NCI-H2107 treated with DMSO at 0.1 percent for 48 hours (cell line): ENCODE measurements at regions not wholly inside any gene's neighbourhood (a gene's known extent, or its start where the extent isn't known, plus 50 kb on each side); places are given as distances from the start of the nearest gene placed in this dataset.

ENCODE experiments used
- DNase-seq: peaks from one replicate; lab custom pipeline; 2025; ENCODE audit not compliant: unreplicated experiment; lab: John Stamatoyannopoulos, UW

DNA sequence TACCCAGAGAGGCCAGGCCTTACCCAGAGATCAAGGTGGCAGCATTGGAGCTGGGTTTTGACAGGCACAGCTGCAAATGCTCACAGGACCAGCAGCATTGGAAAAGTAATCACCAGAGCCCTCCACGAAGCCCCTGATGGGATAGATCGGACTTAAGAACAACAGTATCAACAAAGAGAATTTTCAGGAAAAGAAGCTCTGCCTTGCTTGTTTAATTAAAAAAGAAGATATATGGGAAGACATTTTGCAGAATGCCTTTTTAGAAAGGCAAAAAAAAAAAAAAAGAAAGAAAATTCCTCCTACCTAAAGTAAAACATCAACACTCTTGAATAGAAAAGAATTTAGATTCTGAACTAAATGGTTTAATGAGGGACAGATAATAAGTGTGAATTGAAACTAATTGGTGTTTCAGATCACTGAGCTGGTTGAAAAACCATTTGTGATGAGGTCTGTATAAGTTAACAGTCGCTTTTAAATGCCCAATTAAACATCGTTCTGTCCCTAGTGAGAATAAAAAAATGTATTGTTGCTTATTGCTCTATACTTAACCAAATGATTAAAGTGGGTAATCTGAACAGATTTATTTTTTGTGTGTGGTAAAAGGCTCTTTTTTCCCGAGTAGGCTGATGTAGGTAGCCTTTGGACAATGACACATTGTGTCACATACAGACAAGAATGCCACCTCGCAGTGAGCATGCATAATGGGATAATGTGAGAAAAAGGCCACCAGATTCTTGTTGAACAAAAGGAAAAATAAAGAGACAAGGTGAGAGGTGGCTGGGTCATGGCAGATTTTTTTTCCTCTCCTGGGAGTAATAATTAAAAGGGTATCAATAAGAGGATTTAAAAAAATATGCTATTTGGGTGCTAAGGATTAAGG lies 93.0 kb upstream of the ARGLU1 start:
- no peak for DNase-seq

DNA sequence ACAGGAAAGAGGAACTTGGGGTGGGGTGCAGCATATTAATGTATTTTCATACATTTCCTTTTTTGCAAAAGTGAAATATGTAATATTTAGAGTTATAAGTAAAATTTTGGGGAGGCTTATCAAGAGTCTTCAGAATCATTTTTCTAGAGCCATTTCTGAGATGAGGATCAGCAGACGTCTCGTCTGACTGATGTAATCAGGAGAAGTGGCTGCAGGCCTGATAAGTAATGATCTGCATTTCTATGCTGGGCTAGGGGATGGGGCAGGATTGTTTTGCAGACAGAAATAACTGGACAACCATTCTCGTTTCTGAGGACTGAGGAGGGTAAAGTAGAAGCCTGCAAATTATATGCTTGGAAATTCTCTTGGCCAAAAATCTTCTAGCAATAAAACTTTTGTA lies 89.2 kb upstream of the ARGLU1 start:
- no peak for DNase-seq

GRCh38 chr13:106656186-106656585 lies 88.2 kb upstream of the ARGLU1 start:
- no peak for DNase-seq

DNA sequence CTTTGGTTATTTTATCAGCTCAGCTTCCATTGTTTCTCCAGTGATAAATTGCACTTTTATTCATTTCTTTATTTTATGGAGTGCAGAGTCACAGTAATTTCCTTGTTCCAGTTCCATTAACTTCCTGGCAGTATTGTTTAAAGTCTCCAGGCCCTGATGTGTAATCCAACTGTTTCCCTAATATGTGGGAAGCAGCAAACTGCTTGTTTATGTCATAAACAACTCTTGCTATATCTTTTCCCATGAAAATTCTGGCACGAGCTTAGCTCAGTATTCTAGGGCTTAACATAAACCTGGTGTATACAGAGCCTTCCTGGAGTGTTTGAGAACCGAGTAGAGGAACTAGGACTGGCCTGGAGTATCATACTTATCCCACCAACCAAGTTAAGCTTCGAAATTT lies 83.5 kb upstream of the ARGLU1 start:
- no peak for DNase-seq

- no peak for DNase-seq
Observed at GRCh38 chr13:106650690-106651205, 82.8 kb upstream of the ARGLU1 start.

- DNase-seq, result no peak
Observed at GRCh38 chr13:106649495-106649894, 81.6 kb upstream of the ARGLU1 start.

DNA sequence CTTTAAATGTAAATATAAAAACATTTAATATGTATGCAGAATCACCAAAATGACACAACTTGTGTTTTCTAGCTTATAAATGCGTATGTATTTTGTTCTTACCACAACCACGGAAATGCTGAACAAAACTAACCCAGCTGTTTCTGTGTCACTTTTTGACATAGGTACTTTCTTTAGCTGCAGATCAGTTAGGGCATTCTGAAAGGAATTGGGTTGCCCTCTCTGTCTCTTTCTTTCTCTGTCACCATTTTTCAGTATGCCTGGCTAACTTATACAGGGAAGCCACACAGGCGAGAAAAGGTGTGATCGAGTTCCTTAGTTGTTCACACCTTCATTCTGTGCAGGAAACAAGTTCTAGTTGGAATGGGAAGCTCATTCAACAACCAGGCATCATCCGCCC lies 72.6 kb upstream of the ARGLU1 start:
- DNase-seq, result no peak

DNA sequence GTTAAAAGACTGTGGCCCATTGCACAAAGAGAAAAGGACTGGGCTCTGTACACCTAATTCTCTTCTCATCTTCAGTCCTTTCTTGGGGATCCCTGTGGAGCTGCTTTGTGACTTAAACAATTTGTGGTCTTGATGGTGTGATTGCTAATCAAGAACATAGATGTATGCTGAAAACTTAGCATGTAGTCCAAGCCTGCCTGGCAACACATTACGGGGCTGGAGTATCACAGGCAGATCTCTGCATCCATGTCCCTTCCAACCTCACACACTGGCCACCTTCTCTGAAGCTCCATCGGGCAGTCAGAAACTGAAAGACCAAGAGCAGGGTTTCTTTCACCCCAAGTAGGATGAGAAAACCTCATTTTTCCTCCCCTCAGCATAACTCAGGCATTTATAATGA lies 69.6 kb upstream of the ARGLU1 start:
- DNase-seq, result no peak

DNA sequence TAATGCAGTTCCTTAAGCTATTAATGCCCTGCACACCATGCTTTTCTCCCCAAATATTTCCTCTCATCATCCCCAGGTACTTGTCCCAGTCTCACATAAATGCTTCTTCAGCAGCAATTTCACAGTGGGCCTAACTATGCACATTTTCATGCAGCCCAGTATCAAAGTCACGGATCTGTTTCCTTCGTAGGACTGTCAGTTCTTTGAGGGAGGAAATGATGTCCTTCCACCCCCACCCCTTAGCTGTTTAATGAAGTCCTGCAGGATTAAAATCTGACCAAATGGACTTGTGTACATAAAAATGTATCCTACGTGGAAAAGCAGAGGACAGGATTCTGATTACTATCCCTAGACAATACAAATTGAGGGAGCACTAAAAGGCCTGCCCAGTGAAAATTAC lies 68.6 kb upstream of the ARGLU1 start:
- DNase-seq, result no peak

- no peak for DNase-seq
Observed at GRCh38 chr13:106635616-106636015, 67.7 kb upstream of the ARGLU1 start.

- no peak for DNase-seq
Observed at GRCh38 chr13:106633321-106633720, 65.4 kb upstream of the ARGLU1 start.

DNA sequence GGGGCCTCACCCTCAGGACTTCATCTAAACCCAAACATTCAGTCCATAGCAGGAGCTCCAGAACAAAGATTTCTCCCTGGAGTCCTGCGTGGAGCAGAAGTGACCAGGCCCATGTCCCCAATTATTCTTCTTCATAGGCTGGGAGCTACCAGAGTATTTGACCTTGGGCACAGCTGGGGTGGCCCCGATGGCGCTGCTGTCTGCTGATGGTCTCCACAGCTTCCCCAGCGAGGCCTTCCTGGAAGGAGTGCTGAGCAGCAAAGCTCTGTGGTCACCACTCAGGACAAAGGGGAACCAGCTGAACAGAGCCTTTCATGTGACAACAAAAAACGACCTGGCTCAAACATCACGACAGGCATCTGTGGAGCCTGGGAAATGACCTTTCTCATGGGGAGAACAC lies 62.7 kb upstream of the ARGLU1 start:
- DNase-seq, result no peak

DNA sequence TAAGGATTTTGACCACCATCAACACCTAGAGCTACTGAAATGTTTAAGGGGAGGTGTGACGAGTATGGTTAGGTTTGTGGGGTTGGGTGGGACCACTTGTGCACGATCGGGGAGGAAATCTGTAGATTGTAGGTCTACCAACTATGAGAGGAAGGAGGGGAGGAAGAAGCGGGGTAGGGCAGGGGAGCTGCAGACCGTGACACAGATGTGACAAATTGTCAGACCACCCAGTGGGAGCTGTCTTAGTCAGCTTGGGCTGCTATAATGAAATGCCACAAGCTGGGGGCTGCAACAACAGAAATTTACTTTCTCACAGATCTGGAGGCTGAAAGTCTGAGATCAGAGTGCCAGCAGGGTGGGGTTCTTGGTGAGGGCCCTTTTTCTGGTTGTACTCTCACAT lies 62.2 kb upstream of the ARGLU1 start:
- DNase-seq, result no peak

GRCh38 chr13:106628936-106629659 lies 61.2 kb upstream of the ARGLU1 start:
- no peak for DNase-seq

GRCh38 chr13:106626473-106626872 lies 58.5 kb upstream of the ARGLU1 start:
- DNase-seq, result no peak

- DNase-seq, result no peak
Observed at GRCh38 chr13:106625578-106625977, 57.6 kb upstream of the ARGLU1 start.

GRCh38 chr13:106623799-106624460 lies 56.0 kb upstream of the ARGLU1 start:
- DNase-seq, result no peak

DNA sequence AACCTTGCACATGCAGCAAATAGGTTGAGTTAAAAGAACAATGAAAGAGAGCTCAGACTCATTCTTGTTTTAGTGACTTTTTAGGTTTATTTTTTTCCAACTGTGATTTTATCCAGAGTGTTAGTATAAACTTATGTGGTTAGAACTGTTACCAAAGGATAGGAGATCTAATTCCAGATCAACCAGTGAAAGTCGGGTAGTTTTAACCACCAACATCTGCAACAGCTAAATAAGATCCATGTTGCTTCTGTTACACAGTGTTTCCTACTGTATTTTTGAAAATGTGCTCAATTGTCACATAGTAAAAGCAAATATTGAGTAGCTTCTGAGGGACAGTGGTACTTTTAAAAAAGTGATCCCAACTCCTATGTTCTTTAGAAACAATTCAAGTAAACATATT lies 53.9 kb upstream of the ARGLU1 start:
- DNase-seq, result no peak

DNA sequence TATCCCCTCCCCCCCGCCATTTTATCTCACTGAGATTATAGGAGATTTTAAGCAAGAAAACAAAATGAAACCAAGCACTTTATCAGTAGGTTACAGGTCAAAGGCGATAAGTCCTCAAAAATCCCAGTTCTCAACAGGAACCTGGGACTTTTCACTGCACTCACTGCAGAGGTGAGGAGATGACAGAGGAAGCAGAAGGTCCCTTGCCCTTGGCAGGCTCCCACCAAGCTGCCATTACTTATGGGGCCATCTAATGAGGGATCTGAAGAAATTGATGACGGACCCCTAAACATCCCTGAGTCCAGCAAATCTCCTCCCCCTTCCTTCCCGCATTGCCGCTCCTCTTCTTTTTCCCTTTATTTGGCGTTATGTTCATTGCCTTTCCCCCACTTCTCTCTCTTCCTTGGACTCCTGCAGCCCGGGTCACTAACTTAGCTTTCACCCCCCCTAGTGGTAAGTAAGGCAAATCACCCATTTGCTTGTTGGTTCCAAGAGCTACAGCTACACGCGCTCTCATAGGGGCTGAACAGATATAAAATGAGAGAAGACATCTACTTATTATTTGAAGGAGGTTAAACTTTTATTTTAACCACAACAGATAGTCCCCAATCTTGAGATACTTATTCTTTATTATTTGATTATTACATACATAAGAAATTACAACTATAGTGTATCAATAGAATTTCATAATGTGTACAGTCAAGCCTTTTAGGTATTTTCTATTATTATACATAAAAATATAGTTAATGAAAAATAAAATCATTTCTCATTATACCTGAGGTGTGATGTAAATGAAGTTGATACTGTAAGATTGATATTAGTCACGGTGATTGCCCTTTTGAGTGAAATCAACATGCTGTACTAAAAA lies 52.0 kb upstream of the ARGLU1 start:
- no peak for DNase-seq
